Neural cell (in vitro differentiated cells): ENCODE measurements at regions not wholly inside any gene's neighbourhood (a gene's known extent, or its start where the extent isn't known, plus 50 kb on each side); places are given as distances from the start of the nearest gene placed in this dataset.
A peak's percentile ranks its signal among the peaks of the same experiment; 100 is the strongest.

Source experiments
- H2AFZ ChIP-seq: fragments of 200-600, 300-800 bp; sonication (generic), shearing (Covaris generic); 2 replicates; pipeline ENCODE4 v1.6.0; 2014; ENCODE audit warnings: low read depth, mild to moderate bottlenecking, antibody characterized with exemption, low read length, moderate library complexity
- H3F3A ChIP-seq: fragments of 200-600 bp; shearing (Covaris generic); 2 replicates; pipeline ENCODE4 v1.6.1; 2016; ENCODE audit warnings: mild to moderate bottlenecking, moderate library complexity, mixed read lengths, antibody characterized with exemption, low read length; ENCODE audit not compliant: insufficient read depth, poor library complexity, severe bottlenecking
- H3K27ac ChIP-seq: fragments of 200-600, 300-800 bp; sonication (generic), shearing (Covaris generic); 2 replicates; pipeline ENCODE4 v1.5.1; 2014; ENCODE audit warnings: mild to moderate bottlenecking, low read length, moderate library complexity
- H3K27me3 ChIP-seq: fragments of 300-800, 200-600 bp; sonication (generic), shearing (Covaris generic); 2 replicates; pipeline ENCODE4 v1.6.0; 2014; ENCODE audit warnings: mild to moderate bottlenecking, low read depth, low read length, moderate library complexity; ENCODE audit not compliant: insufficient read depth
- H3K36me3 ChIP-seq: fragments of 300-800, 200-600 bp; sonication (generic), shearing (Covaris generic); 2 replicates; pipeline ENCODE4 v1.5.1; 2014; ENCODE audit warnings: mild to moderate bottlenecking, antibody characterized with exemption, low read length, moderate library complexity; ENCODE audit not compliant: insufficient read depth
- H3K4me2 ChIP-seq: fragments of 300-800, 200-600 bp; sonication (generic), shearing (Covaris generic); 2 replicates; pipeline ENCODE4 v1.6.0; 2014; ENCODE audit warnings: mild to moderate bottlenecking, low read length
- H3K4me3 ChIP-seq: fragments of 300-800, 200-600 bp; sonication (generic), shearing (Covaris generic); 2 replicates; pipeline ENCODE4 v1.5.1; 2014; ENCODE audit warnings: mild to moderate bottlenecking, low read length, moderate library complexity
- H3K79me2 ChIP-seq: fragments of 200-600 bp; shearing (Covaris generic); replicated peaks from 2 replicates; pipeline ENCODE4 v1.6.0; 2014; ENCODE audit warnings: mild to moderate bottlenecking, low read length, moderate library complexity; ENCODE audit not compliant: insufficient read depth
- H3K9ac ChIP-seq: fragments of 300-800, 200-600 bp; sonication (generic), shearing (Covaris generic); 2 replicates; pipeline ENCODE4 v1.6.1; 2016; ENCODE audit warnings: mild to moderate bottlenecking, low read length, mixed read lengths
- H3K9me2 ChIP-seq: fragments of 200-600 bp; shearing (Covaris generic); 2 replicates; pipeline ENCODE4 v1.6.1; 2016; ENCODE audit warnings: mild to moderate bottlenecking, low read length, mixed read lengths; ENCODE audit not compliant: insufficient read depth
- H3K9me3 ChIP-seq: fragments of 200-600, 300-800 bp; sonication (generic), shearing (Covaris generic); 2 replicates; pipeline ENCODE4 v1.6.1; 2016; ENCODE audit warnings: mild to moderate bottlenecking, mixed run types, low read length, moderate library complexity, mixed read lengths
- H4K20me1 ChIP-seq: fragments of 200-600 bp; shearing (Covaris generic); 2 replicates; pipeline ENCODE4 v1.6.1; 2016; ENCODE audit warnings: mild to moderate bottlenecking, mixed run types; ENCODE audit not compliant: insufficient read depth
- EP300 ChIP-seq: fragments of 450-650 bp; conservative IDR thresholded peaks from 2 replicates; pipeline ENCODE4 v1.6.1; 2014; ENCODE audit warnings: antibody characterized with exemption, mild to moderate bottlenecking, moderate library complexity; ENCODE audit not compliant: poor library complexity, severe bottlenecking
- EZH2 ChIP-seq: fragments of 200-600, 300-800 bp; shearing (Covaris generic), sonication (generic); IDR thresholded peaks from 2 replicates; pipeline ENCODE4 v1.6.1; 2014; ENCODE audit warnings: antibody characterized with exemption, low read length, borderline replicate concordance, mild to moderate bottlenecking; ENCODE audit not compliant: insufficient read depth, poor library complexity, severe bottlenecking
- MXI1 ChIP-seq: fragments of 450-650 bp; conservative IDR thresholded peaks from 2 replicates; pipeline ENCODE4 v1.6.1; 2014; ENCODE audit warnings: antibody characterized with exemption, mild to moderate bottlenecking; ENCODE audit not compliant: poor library complexity, severe bottlenecking
- POLR2AphosphoS5 ChIP-seq: IDR thresholded peaks from 2 replicates; pipeline ENCODE4 v1.6.1; 2012
- RAD21 ChIP-seq: fragments of 450-650 bp; conservative IDR thresholded peaks from 2 replicates; pipeline ENCODE4 v1.6.1; 2014; ENCODE audit warnings: antibody characterized with exemption, mild to moderate bottlenecking, moderate library complexity
- SMC3 ChIP-seq: fragments of 450-650 bp; conservative IDR thresholded peaks from 2 replicates; pipeline ENCODE4 v1.6.1; 2014; ENCODE audit warnings: antibody characterized with exemption, mild to moderate bottlenecking, moderate library complexity; ENCODE audit not compliant: poor library complexity
- TAF1 ChIP-seq: IDR thresholded peaks from 2 replicates; pipeline ENCODE4 v1.6.1; 2012; ENCODE audit warnings: low read depth
- TF ChIP-seq, protein P1 (sequence below): IDR thresholded peaks from 2 replicates; pipeline ENCODE4 v1.6.1; 2012; ENCODE audit warnings: borderline replicate concordance
- TF ChIP-seq, protein P2 (sequence below): fragments of 450-650 bp; IDR thresholded peaks from 2 replicates; pipeline ENCODE4 v1.5.1; 2014; ENCODE audit warnings: antibody characterized with exemption, mild to moderate bottlenecking, moderate library complexity; ENCODE audit not compliant: poor library complexity, severe bottlenecking

DNA sequence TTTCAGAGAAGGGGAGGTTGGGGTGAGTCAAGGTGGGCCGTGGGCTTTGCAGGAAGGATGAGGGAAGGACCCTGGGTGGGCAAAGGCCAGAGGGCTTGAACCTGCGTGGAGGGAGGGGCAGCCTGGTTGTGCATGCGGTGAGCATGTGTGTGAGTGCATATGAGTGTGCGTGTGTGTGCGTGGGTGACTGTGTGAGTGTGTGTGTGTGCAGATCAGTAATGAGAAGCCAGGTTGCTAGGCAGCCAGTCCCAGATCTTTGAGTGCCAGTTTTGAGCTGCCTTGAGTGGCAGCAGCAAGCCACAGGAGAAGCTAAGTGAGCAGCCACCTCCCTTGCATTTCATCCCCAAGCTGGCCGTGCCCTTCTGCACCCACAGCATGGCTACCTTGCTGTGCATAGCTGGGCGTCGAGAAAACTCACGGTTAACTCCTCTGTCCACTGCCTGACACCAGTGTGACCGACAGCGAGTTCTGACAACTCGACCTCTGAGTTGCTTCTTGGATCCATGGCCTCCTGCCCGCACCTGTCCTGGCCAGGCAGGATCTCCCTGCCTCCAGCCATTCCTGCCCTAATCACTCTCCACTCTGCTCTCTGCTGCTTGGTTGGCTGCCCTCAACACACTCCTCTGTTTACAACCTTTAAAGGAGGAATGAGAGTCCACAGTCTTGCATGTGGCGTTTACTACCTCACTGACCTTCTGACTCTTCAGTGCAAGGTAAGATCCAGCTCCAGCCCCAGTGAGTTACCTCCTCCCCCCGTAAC is 775.4 kb downstream of the TYW1 start:
- Histone ChIP-seq H3K79me2 (no peaks in the 10 kb centered on the region), H3K27ac (no peak overlapping the region), H3K27me3 (no peaks in the 10 kb centered on the region), H3K36me3 (no peaks in the 10 kb centered on the region), H3K9me2 (no peaks in the 10 kb centered on the region), H3F3A (no peaks in the 10 kb centered on the region), H3K9ac (no peak overlapping the region), H3K9me3 (no peaks in the 10 kb centered on the region), H3K4me3 (peak overlapping the region; percentile 22), H2AFZ (no peak overlapping the region), H4K20me1 (no peaks in the 10 kb centered on the region), H3K4me2 (no peak overlapping the region)
- no peak for TF ChIP-seq RAD21
- TF ChIP-seq SMC3: no peak
- TF ChIP-seq, protein P1, sequence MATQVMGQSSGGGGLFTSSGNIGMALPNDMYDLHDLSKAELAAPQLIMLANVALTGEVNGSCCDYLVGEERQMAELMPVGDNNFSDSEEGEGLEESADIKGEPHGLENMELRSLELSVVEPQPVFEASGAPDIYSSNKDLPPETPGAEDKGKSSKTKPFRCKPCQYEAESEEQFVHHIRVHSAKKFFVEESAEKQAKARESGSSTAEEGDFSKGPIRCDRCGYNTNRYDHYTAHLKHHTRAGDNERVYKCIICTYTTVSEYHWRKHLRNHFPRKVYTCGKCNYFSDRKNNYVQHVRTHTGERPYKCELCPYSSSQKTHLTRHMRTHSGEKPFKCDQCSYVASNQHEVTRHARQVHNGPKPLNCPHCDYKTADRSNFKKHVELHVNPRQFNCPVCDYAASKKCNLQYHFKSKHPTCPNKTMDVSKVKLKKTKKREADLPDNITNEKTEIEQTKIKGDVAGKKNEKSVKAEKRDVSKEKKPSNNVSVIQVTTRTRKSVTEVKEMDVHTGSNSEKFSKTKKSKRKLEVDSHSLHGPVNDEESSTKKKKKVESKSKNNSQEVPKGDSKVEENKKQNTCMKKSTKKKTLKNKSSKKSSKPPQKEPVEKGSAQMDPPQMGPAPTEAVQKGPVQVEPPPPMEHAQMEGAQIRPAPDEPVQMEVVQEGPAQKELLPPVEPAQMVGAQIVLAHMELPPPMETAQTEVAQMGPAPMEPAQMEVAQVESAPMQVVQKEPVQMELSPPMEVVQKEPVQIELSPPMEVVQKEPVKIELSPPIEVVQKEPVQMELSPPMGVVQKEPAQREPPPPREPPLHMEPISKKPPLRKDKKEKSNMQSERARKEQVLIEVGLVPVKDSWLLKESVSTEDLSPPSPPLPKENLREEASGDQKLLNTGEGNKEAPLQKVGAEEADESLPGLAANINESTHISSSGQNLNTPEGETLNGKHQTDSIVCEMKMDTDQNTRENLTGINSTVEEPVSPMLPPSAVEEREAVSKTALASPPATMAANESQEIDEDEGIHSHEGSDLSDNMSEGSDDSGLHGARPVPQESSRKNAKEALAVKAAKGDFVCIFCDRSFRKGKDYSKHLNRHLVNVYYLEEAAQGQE: no peak
- no peak for TF ChIP-seq EZH2
- no peak for TF ChIP-seq MXI1
- no peak for TF ChIP-seq POLR2AphosphoS5
- no peak for TF ChIP-seq TAF1
- TF ChIP-seq, protein P2, sequence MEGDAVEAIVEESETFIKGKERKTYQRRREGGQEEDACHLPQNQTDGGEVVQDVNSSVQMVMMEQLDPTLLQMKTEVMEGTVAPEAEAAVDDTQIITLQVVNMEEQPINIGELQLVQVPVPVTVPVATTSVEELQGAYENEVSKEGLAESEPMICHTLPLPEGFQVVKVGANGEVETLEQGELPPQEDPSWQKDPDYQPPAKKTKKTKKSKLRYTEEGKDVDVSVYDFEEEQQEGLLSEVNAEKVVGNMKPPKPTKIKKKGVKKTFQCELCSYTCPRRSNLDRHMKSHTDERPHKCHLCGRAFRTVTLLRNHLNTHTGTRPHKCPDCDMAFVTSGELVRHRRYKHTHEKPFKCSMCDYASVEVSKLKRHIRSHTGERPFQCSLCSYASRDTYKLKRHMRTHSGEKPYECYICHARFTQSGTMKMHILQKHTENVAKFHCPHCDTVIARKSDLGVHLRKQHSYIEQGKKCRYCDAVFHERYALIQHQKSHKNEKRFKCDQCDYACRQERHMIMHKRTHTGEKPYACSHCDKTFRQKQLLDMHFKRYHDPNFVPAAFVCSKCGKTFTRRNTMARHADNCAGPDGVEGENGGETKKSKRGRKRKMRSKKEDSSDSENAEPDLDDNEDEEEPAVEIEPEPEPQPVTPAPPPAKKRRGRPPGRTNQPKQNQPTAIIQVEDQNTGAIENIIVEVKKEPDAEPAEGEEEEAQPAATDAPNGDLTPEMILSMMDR: no peak
- no peak for TF ChIP-seq EP300

DNA sequence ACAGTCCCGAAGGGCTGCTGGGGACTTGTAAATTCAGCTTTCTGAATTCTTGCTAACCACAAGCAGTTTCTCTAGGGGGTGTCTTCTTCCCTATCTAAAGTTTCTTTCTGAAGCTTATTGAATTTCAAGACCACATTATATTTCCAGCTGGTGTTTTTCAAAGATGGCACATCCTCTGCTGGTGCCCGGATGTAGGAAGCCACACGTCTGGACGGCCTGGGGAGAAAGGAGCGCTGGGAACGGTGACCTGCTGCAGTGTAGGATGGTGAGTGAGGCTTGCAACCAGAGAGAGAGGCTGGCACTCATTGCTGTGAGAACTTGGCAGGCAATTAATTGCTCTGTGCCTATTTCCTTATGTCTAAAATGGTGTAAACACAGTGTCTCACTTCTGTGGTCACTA is 776.4 kb downstream of the TYW1 start:
- no peaks in the 10 kb centered on the region for H3K27me3 ChIP-seq
- H2AFZ ChIP-seq: no peak overlapping the region
- H3K9me2 ChIP-seq: no peaks in the 10 kb centered on the region
- no peaks in the 10 kb centered on the region for H3K36me3 ChIP-seq
- no peaks in the 10 kb centered on the region for H3F3A ChIP-seq
- H3K4me3 ChIP-seq: no peak overlapping the region
- no peaks in the 10 kb centered on the region for H3K9me3 ChIP-seq
- H4K20me1 ChIP-seq: no peaks in the 10 kb centered on the region
- H3K4me2 ChIP-seq: no peak overlapping the region
- no peak overlapping the region for H3K27ac ChIP-seq
- no peaks in the 10 kb centered on the region for H3K79me2 ChIP-seq
- H3K9ac ChIP-seq: no peak overlapping the region
- TF ChIP-seq SMC3 (no peak), MXI1 (no peak), POLR2AphosphoS5 (no peak), EZH2 (no peak), EP300 (no peak), TAF1 (no peak), RAD21 (no peak)
- TF ChIP-seq, protein P2: no peak
- TF ChIP-seq, protein P1: no peak
